DOHH2 (cell line): ENCODE measurements at regions not wholly inside any gene's neighbourhood (a gene's known extent, or its start where the extent isn't known, plus 50 kb on each side); places are given as distances from the start of the nearest gene placed in this dataset.
"Not testable (repeated sequence)": the region's sequence is repeated elsewhere in the genome, so short reads cannot be mapped to it uniquely, and the experiment has no call there.

Experiments
- CTCF ChIP-seq: fragments of 200-600 bp; sonication (generic); IDR thresholded peaks from one replicate; pipeline ENCODE4 v1.5.1; 2014; ENCODE audit warnings: antibody characterized with exemption, mild to moderate bottlenecking, low read depth, low read length; ENCODE audit not compliant: poor library complexity, severe bottlenecking
- EZH2phosphoT487 ChIP-seq: fragments of 200-600 bp; sonication (generic); IDR thresholded peaks from 2 replicates; pipeline ENCODE4 v1.6.1; 2017; ENCODE audit warnings: borderline replicate concordance, mild to moderate bottlenecking, antibody characterized with exemption, low read length, moderate library complexity, mixed read lengths

GRCh38 chr5:1606951-1607350, 83.2 kb upstream of the LPCAT1 start:
- TF ChIP-seq CTCF, EZH2phosphoT487: not testable (repeated sequence)
